ENCODE measurements at regions not wholly inside any gene's neighbourhood (a gene's known extent, or its start where the extent isn't known, plus 50 kb on each side); places are given as distances from the start of the nearest gene placed in this dataset.

- Histone ChIP-seq H3K4me3 (no peak overlapping the region), H3F3A (replicated peaks; ENCODE audit: low read depth) (no peaks in the 10 kb centered on the region), H2AFZ (no peak overlapping the region), H3K79me2 (replicated peaks; ENCODE audit: insufficient read depth) (no peaks in the 10 kb centered on the region), H3K27me3 (ENCODE audit: insufficient read depth) (no peaks in the 10 kb centered on the region), H3K4me2 (no peak overlapping the region), H3K36me3 (ENCODE audit: insufficient read depth) (no peaks in the 10 kb centered on the region), H3K27ac (ENCODE audit: low read depth) (no peak overlapping the region), H3K9me2 (ENCODE audit: insufficient read depth) (no peaks in the 10 kb centered on the region), H4K20me1 (replicated peaks; ENCODE audit: insufficient read depth) (no peaks in the 10 kb centered on the region), H3K4me1 (ENCODE audit: insufficient read depth) (no peaks in the 10 kb centered on the region)
- no peak overlapping the region for H3K4me3 Mint-ChIP-seq
- no peaks in the 10 kb centered on the region for H3K4me1 Mint-ChIP-seq
- no peaks in the 10 kb centered on the region for H3K36me3 Mint-ChIP-seq (ENCODE audit: low read depth)
- TF ChIP-seq NANOG (IDR thresholded peaks at IDR 0.05; ENCODE audit: borderline replicate concordance) (no peak), STAT1 (IDR thresholded peaks at IDR 0.05; ENCODE audit: unreplicated experiment) (no peak), ZNF462 (CRISPR knock-in tag; IDR thresholded peaks at IDR 0.05) (no peak), REST (IDR thresholded peaks at IDR 0.05; ENCODE audit: unreplicated experiment) (no peak), ETS1 (IDR thresholded peaks at IDR 0.05) (no peak)
- ATAC-seq: no peak
- no peaks in the 10 kb centered on the region for H3K9me3 Mint-ChIP-seq
- no peak overlapping the region for H3K27ac Mint-ChIP-seq
- DNase-seq (ENCODE audit: low spot score): no peak
- H3K27me3 Mint-ChIP-seq (ENCODE audit: insufficient read depth, low read depth, poor library complexity): no peaks in the 10 kb centered on the region
These were observed 716.3 kb downstream of the BRINP1 start for GRCh38 chr9:118652912-118653311.

All from GM23338 (cell line).